ENCODE measurements at regions not wholly inside any gene's neighbourhood (a gene's known extent, or its start where the extent isn't known, plus 50 kb on each side); places are given as distances from the start of the nearest gene placed in this dataset.

DNA sequence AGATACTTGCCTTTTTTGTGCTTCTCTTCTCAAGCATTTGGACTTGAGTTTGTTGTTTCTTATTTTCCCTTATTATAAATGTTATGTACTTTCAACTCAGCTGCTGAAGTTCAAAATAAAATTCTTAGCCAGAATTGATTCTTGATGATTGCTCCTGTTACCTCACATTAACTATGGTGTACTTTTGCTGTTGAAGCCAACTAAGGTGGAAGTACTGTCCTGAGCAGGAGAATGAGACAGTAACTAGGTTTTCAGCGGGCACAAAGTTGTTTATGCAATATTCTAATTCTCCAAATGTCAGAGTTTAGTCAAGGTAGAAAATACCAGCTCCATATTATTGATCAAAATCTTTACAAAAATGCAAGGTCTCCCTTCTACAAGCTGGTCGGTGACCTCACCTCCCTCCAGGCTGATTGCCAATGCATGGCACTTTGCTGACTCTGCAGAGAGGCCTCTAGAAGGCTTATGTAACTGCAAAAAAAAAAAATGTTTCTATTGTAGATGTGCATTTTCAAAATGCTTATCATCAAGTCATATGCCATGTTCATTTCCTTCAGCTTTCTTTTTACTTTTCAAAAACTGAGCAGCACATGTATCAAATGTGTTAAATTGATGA is 1783.5 kb upstream of the WWC1 start:
- no peak for DNase-seq

- DNase-seq, result no peak
These were observed 1782.4 kb upstream of the WWC1 start for GRCh38 chr5:166509085-166509484.

GRCh38 chr5:166517976-166518375 is 1773.5 kb upstream of the WWC1 start:
- DNase-seq, result no peak

GRCh38 chr5:166523206-166523605 is 1768.2 kb upstream of the WWC1 start:
- DNase-seq, result no peak

- DNase-seq, result no peak
These were observed 1762.2 kb upstream of the WWC1 start for GRCh38 chr5:166529200-166529599.

DNA sequence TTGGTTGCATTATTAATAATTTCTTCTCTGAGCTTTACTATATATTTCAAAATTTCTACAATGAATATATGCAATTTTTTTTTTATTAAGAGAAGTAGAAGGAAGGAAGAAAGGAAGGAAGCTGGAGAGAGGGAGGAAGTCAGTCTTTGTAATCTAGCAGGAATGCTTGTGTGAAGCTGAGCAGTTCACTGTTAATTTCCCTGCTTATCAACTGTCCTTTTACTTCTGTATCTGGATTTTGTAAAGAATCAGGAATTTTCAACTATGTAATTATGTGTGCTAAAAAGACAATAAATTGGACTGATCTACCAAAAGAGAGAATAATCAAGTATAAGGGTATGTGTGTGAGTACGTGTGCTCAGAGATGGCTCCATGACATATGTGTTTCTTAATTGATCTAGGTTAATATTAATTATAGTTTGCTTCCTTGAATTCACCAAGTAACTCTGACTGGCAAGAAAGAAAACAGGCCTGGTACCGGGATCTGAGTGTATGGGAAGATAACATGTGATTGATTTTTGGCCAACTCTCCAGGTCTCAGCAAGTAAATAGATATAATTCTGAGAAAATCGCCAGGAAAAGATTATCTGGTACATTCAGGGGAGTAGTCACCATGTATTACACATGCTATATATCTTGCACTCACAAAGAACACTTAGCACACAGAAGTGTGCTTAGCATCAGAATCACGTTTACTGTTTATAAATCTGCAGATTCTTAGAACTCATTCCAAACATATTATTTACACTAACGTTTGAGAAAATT is 1758.8 kb upstream of the WWC1 start:
- no peak for DNase-seq

- DNase-seq, result no peak
These were observed 1755.8 kb upstream of the WWC1 start for GRCh38 chr5:166535641-166536040.

GRCh38 chr5:166540156-166540555 is 1751.3 kb upstream of the WWC1 start:
- DNase-seq, result no peak

DNA sequence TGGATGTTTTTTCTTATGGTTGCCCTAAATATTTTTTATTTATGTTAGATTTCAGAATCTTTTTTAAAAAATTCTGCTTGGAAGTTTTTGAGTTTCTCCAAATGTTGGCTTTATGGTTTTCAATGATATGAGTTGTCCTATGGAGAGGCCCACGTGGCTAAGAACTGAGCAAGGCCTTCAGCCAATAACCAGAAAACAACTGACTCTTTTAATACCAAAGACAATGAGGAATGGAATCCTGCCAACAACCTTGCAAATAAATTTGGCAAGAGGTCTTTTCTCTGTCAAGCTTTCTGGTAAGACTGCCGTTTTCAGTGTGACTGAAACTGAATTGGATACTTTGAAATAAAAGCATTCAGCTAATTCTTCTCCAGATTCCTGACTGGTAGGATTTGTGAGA is 1740.1 kb upstream of the WWC1 start:
- DNase-seq, result no peak

- no peak for DNase-seq
These were observed 1737.7 kb upstream of the WWC1 start for GRCh38 chr5:166553778-166554177.

- no peak for DNase-seq
These were observed 1729.7 kb upstream of the WWC1 start for GRCh38 chr5:166561759-166562158.

- no peak for DNase-seq
These were observed 1729.2 kb upstream of the WWC1 start for GRCh38 chr5:166562246-166562645.

- no peak for DNase-seq
These were observed 1724.7 kb upstream of the WWC1 start for GRCh38 chr5:166566725-166567124.

DNA sequence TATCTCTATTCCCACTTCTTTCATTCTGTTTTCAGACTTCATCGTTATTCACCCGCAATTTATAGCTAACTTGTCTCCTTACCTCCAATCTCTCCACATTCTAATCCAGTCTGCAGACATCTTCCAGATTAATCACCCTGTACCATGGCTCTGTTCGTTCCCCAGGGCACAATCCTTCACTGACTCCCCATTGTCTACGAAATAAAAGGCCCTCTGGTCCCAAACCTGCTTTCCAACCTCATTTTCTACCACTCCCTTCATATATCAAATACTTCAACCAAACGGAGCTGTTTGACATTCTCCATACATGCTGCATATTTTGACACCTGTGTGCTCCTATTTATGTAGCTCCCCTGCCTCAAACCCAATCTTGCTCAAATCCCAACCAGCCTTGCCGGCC is 1720.6 kb upstream of the WWC1 start:
- no peak for DNase-seq

DNA sequence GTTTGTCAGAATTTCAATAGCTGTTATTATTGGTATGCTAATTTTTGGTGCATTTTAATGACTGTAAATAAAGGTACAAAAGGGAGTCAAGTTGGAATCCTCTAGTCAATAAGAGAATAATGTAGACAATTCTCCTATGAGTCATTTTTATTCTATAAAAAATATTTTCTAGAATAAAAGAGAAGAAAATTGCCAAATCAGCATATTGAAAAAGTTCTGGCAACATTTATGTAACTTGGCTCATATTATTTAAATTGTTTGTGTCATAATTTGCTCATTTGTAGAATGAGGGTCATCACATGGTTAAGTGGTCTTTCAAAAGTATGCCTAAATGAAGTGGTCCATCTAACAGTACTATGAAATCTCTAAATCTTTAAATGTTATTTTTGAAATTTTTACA is 1719.8 kb upstream of the WWC1 start:
- DNase-seq, result no peak

DNA sequence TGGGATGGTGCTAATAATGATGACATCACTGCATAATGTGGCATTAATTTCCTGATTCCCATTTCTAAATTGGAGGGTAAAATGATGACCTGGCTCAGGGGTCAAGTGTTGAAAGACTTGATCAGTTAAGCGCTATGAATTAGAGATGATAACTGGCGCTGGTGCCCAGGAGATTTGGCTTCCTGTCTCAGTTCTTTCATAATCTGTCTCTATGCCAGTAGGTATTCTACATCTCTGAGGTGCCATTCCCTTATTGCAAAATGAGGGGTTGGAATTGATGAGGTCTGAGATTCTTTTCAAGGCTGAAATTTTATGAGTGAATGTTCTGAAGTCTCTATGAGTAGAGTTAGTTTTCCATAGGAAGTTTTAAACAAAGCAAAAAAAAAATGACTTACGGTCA is 1715.1 kb upstream of the WWC1 start:
- no peak for DNase-seq

GRCh38 chr5:166581826-166582225 is 1709.6 kb upstream of the WWC1 start:
- DNase-seq, result no peak

GRCh38 chr5:166582416-166582815 is 1709.0 kb upstream of the WWC1 start:
- DNase-seq, result no peak

DNA sequence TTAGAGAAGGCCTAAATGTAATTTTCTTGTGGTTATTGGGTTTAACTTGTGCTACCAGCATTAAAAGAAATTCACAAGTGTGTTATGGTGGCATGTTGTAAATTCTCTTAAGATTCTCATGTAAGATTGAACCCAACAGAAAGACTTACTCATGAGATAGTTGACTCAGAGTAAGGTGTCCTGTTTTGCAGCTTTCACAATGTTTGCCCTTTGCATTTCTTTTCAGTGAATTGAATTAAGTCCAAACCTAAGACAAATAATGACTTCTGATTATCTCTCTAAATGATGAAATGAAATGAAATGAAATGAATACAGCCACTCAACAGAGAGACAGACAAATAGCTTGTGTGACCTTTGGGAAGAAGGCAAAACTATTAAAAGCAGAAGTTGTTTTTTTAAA is 1696.9 kb upstream of the WWC1 start:
- DNase-seq, result no peak

- no peak for DNase-seq
These were observed 1696.0 kb upstream of the WWC1 start for GRCh38 chr5:166595274-166595951.

DNA sequence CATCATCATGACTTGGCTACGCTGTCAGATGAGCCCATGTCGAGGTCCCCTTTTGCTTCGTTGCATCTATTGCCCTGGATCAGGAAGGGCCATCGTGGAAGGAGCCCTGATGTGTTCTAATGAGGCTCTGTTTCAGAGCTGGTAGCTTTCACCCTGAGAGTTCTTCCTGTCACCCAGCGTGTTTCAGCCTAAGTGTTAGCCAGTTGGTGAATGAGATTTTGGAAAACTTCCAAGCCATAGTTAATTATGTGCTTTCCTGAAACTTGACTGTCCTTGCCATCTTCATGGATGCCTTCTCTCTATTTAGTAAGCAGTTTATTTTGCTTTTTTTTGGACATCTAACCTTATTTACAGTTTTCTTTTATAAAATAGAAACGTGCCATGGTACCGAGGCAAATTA is 1695.4 kb upstream of the WWC1 start:
- DNase-seq, result peak; percentile 2

DNA sequence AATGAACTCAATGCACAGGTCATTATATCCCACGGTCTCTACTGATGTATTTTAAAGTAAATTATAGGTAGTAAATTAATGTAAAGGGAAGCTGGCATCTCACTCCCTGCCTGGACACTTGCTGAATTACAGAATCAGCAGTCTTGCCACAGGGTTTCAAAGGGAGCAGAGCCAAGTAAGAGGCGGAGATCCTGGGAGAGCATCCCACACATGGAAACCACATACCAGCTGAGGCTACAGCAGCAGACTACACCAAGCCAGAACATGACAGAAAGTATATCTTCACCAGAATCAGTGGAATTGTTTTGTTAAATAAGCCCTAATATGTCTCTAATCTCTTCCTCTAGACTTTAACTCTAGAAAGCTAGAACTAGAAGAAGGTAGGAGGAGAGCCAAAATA is 1689.2 kb upstream of the WWC1 start:
- no peak for DNase-seq

DNA sequence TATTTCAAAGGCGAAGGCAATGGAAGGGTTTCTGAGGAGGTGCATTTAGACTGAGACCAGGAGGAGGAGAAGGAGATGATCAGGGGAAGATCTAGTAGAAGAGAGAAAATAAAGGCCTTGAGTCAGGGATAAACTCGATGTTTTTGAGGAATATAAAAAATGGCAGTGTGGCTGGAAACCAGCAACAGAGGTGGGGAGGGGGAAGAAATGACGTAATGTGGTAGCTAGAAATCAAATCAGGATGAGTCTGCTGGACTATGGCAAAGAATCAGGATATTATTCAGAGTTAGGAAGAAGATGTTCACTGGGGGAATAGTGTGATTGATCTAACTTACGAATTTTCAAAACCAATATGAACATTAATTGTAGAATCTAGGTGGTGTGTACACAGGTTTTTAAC is 1673.9 kb upstream of the WWC1 start:
- DNase-seq, result no peak

- no peak for DNase-seq
These were observed 1672.9 kb upstream of the WWC1 start for GRCh38 chr5:166618526-166618925.

Data from COR-L47 (cell line).